IMR-90 (cell line): ENCODE measurements at regions not wholly inside any gene's neighbourhood (a gene's known extent, or its start where the extent isn't known, plus 50 kb on each side); places are given as distances from the start of the nearest gene placed in this dataset.

Source experiments
- ATAC-seq: fragments of 200-7000 bp; cut with Tn5 transposase; 2 replicates; pipeline ENCODE4 v1.9.1; 2020; ENCODE audit warnings: low read depth, mild to moderate bottlenecking, moderate library complexity
- BruUV-seq: library from RNA; stranded (reverse); fragments of 400-500 nt; replicated peaks from 2 replicates; lab custom pipeline; 2021; lab: Mats Ljungman, UMichigan
- CTCF ChIA-PET: fragments of 300-600 bp; formaldehyde crosslinking; extraction: SDS; loops from one replicate; lab custom pipeline; 2021; ENCODE audit warnings: antibody characterized with exemption; lab: Yijun Ruan, JAX
- POLR2A ChIA-PET: fragments of 300-600 bp; sonication (Branson Sonifier 250); formaldehyde crosslinking; loops from one replicate; lab custom pipeline; 2022; ENCODE audit warnings: antibody characterized with exemption; ENCODE audit not compliant: unreplicated experiment; lab: Charles Lee
- DNase-seq: peaks from one replicate; pipeline ENCODE4 v3.0.0; 2013
- H2AFZ ChIP-seq: replicated peaks from 2 replicates; pipeline ENCODE3; 2013; ENCODE audit warnings: low read length, mild to moderate bottlenecking; ENCODE audit not compliant: poor library complexity
- H2AK5ac ChIP-seq: 2 replicates; pipeline ENCODE4 v1.6.1; 2013; ENCODE audit warnings: low read depth, low read length, inconsistent platforms
- H2AK9ac ChIP-seq: replicated peaks from 2 replicates; pipeline ENCODE3; 2013; ENCODE audit warnings: mild to moderate bottlenecking, low read depth, low read length, moderate library complexity; ENCODE audit not compliant: poor library complexity
- H2BK120ac ChIP-seq: 2 replicates; pipeline ENCODE4 v1.6.1; 2013; ENCODE audit warnings: low read depth, low read length, inconsistent platforms
- H2BK15ac ChIP-seq: 3 replicates; pipeline ENCODE4 v1.6.1; 2013; ENCODE audit warnings: low read depth, low read length, inconsistent platforms
- H2BK20ac ChIP-seq: 2 replicates; pipeline ENCODE4 v1.6.1; 2013; ENCODE audit warnings: low read depth, mild to moderate bottlenecking, inconsistent platforms, low read length, moderate library complexity
- H2BK5ac ChIP-seq: 2 replicates; pipeline ENCODE4 v1.6.1; 2013; ENCODE audit warnings: mild to moderate bottlenecking, low read depth, low read length, inconsistent platforms; ENCODE audit not compliant: poor library complexity, severe bottlenecking
- H3K14ac ChIP-seq: replicated peaks from 2 replicates; pipeline ENCODE4 v1.6.1; 2013; ENCODE audit warnings: low read depth, low read length, inconsistent platforms
- H3K18ac ChIP-seq: 2 replicates; pipeline ENCODE4 v1.6.1; 2013; ENCODE audit warnings: low read depth, low read length, control low read depth
- H3K23ac ChIP-seq: 2 replicates; pipeline ENCODE4 v1.6.1; 2013; ENCODE audit warnings: low read depth, low read length, inconsistent platforms
- H3K27ac ChIP-seq: 2 replicates; pipeline ENCODE4 v1.5.1; 2013; ENCODE audit warnings: mild to moderate bottlenecking, control low read depth, low read length; ENCODE audit not compliant: insufficient read depth
- H3K27me3 ChIP-seq: 2 replicates; pipeline ENCODE4 v1.6.1; 2013; ENCODE audit warnings: low read length; ENCODE audit not compliant: control insufficient read depth, insufficient read depth
- H3K36me3 ChIP-seq: 2 replicates; pipeline ENCODE4 v1.6.1; 2013; ENCODE audit warnings: low read length, mixed read lengths; ENCODE audit not compliant: control insufficient read depth, insufficient read depth
- H3K4ac ChIP-seq: 2 replicates; pipeline ENCODE4 v1.6.1; 2013; ENCODE audit warnings: low read depth, low read length, inconsistent platforms
- H3K4me1 ChIP-seq: 2 replicates; pipeline ENCODE4 v1.6.1; 2013; ENCODE audit warnings: low read length, mixed read lengths; ENCODE audit not compliant: control insufficient read depth, insufficient read depth
- H3K4me2 ChIP-seq: 2 replicates; pipeline ENCODE4 v1.6.1; 2013; ENCODE audit warnings: low read depth, mild to moderate bottlenecking, control low read depth, low read length, moderate library complexity
- H3K4me3 ChIP-seq: 2 replicates; pipeline ENCODE4 v1.5.1; 2013; ENCODE audit warnings: low read depth, mild to moderate bottlenecking, control low read depth, low read length, moderate library complexity; ENCODE audit not compliant: insufficient read depth
- H3K56ac ChIP-seq: 2 replicates; pipeline ENCODE4 v1.6.1; 2013; ENCODE audit warnings: low read length, inconsistent platforms; ENCODE audit not compliant: insufficient read depth; ENCODE audit errors: extremely low read depth
- H3K79me1 ChIP-seq, 2 experiments: 2 replicates each; pipeline ENCODE4 v1.6.1; 2013; ENCODE audit warnings: low read length in 2 of 2, inconsistent platforms in 1 of 2, low read depth in 1 of 2
- H3K9ac ChIP-seq: 2 replicates; pipeline ENCODE4 v1.6.1; 2013; ENCODE audit warnings: low read depth, low read length, control low read depth
- H3K9me1 ChIP-seq: 2 replicates; pipeline ENCODE4 v1.6.1; 2013; ENCODE audit warnings: low read length, inconsistent platforms; ENCODE audit not compliant: insufficient read depth
- H3K9me3 ChIP-seq: 2 replicates; pipeline ENCODE4 v1.6.1; 2013; ENCODE audit warnings: low read length; ENCODE audit not compliant: control insufficient read depth, insufficient read depth
- H4K20me1 ChIP-seq: 2 replicates; pipeline ENCODE4 v1.6.1; 2013; ENCODE audit warnings: low read length, inconsistent platforms; ENCODE audit not compliant: insufficient read depth
- H4K5ac ChIP-seq: 2 replicates; pipeline ENCODE4 v1.6.1; 2013; ENCODE audit warnings: mild to moderate bottlenecking, low read depth, low read length, control low read depth
- H4K8ac ChIP-seq, 2 experiments: 2 replicates each; pipeline ENCODE4 v1.6.1; 2013; ENCODE audit warnings: low read depth in 2 of 2, low read length in 2 of 2, control low read depth in 1 of 2, inconsistent platforms in 1 of 2
- H4K91ac ChIP-seq: 2 replicates; pipeline ENCODE4 v1.6.1; 2013; ENCODE audit warnings: low read depth, low read length, inconsistent platforms; ENCODE audit not compliant: insufficient read depth
- CEBPB ChIP-seq: IDR thresholded peaks from 2 replicates; pipeline ENCODE4 v1.6.1; 2012; ENCODE audit warnings: low read depth, low read length, improper control_type of control experiment
- CHD1 ChIP-seq: IDR thresholded peaks from 2 replicates; pipeline ENCODE4 v1.6.1; 2012; ENCODE audit warnings: low read depth, low read length, improper control_type of control experiment
- MAFK ChIP-seq: IDR thresholded peaks from 2 replicates; pipeline ENCODE4 v1.6.1; 2012; ENCODE audit warnings: low read depth, low read length, improper control_type of control experiment
- MAZ ChIP-seq: IDR thresholded peaks from 2 replicates; pipeline ENCODE4 v1.6.1; 2012; ENCODE audit warnings: low read depth, mild to moderate bottlenecking, low read length, improper control_type of control experiment, moderate library complexity, borderline replicate concordance
- MXI1 ChIP-seq: IDR thresholded peaks from 2 replicates; pipeline ENCODE4 v1.6.1; 2012; ENCODE audit warnings: low read depth, mild to moderate bottlenecking, low read length, moderate library complexity, borderline replicate concordance
- NFE2L2 ChIP-seq: fragments of 150-350 bp; IDR thresholded peaks from 2 replicates; pipeline ENCODE4 v1.6.1; 2016; ENCODE audit warnings: low read depth, mild to moderate bottlenecking, low read length
- RAD21 ChIP-seq: IDR thresholded peaks from 2 replicates; pipeline ENCODE4 v1.6.1; 2012; ENCODE audit warnings: low read length, improper control_type of control experiment
- RCOR1 ChIP-seq: IDR thresholded peaks from 2 replicates; pipeline ENCODE4 v1.6.1; 2012; ENCODE audit warnings: mild to moderate bottlenecking, low read length, improper control_type of control experiment; ENCODE audit not compliant: insufficient replicate concordance
- SMC3 ChIP-seq: fragments of 150-350 bp; IDR thresholded peaks from 2 replicates; pipeline ENCODE4 v1.6.1; 2016; ENCODE audit warnings: low read depth, mild to moderate bottlenecking, antibody characterized with exemption, low read length, moderate library complexity
- WGBS, 2 experiments: methylation state at CpG; one replicate each; pipeline versions ENCODE4 v1.1.5 to v1.1.7; 2013; ENCODE audit warnings: missing lambda C conversion rate in 2 of 2; ENCODE audit not compliant: insufficient read length in 1 of 2; ENCODE audit errors: extremely low coverage in 2 of 2; 5-methylcytosine and 5-hydroxymethylcytosine counted together
- dilution Hi-C: fragments of 300-500 bp; cut with HindIII; formaldehyde crosslinking; loops from one replicate; pipeline ENCODE4 v1.14.3; 2018; ENCODE audit warnings: low sequenced_read_pairs; ENCODE audit not compliant: unreplicated experiment
- in situ Hi-C: fragments of 300-500 bp; cut with MboI; formaldehyde crosslinking; loops from 3 replicates; pipeline ENCODE4 v1.14.3; 2019; ENCODE audit warnings: low sequenced_read_pairs, inconsistent platforms, mixed read lengths
- intact Hi-C: fragments of 100-400 bp; cut with micrococcal nuclease; formaldehyde crosslinking; loops from 2 replicates; pipeline ENCODE4 v1.10.0; 2022
- TF ChIP-seq, protein P1 (sequence below): fragments of 150-350 bp; IDR thresholded peaks from 2 replicates; pipeline ENCODE4 v1.6.1; 2016; ENCODE audit warnings: low read depth, mild to moderate bottlenecking, low read length, moderate library complexity, borderline replicate concordance
- TF ChIP-seq, protein P2 (sequence below): fragments of 150-350 bp; IDR thresholded peaks from 2 replicates; pipeline ENCODE4 v1.6.1; 2017; ENCODE audit warnings: mild to moderate bottlenecking, antibody characterized with exemption, low read length, low read depth
- TF ChIP-seq, protein P3 (sequence below): conservative IDR thresholded peaks from 2 replicates; pipeline ENCODE4 v1.5.1; 2012; ENCODE audit warnings: mild to moderate bottlenecking, low read depth, low read length, improper control_type of control experiment

DNA sequence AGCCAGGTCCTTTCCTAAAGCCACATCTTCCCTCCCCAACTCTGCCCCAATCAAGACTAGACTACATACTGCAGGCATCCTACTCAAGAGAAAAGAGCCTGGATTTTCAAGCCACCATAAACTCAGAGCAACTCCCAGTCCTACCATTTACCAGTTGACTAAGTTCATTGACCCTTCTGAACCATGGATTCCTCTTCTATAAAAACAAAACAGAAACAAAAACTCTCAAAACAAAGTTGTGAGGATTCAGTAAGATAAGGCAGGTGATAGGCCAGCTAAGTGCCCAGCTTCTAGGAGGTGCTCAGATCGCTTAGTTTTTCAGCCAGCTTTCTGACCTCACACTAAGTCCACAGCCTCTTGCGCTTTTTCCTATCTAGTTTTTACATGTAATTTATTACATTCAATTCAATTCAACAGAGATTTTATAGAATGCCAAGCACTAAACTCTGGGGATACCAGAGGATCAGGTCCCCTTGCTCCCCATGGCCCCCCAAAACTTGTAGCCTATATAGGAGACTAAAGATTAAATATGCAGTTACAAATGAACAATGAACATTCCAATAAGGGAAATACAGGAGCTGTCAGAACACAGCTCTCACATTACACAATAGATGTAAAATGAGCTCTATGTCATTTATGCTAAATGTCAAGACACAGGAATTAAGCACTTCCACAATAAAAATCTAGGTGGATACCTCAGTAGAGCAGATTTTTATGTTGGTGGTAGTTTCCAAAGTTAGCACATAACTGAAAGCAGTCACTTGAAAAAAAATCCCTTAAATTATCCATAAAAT lies 104.5 kb upstream of the EGLN3 start:
- CTCF ChIA-PET, result interaction anchor here (0.7 kb wide), 1 partner anchor 9 kb away, joined by 4 read pairs; no protein-coding TSS in a partner anchor
- dilution Hi-C loops, result no loop called here
- Histone ChIP-seq H3K9ac (no peak overlapping the region), H3K4ac (no peak overlapping the region), H3K23ac (no peak overlapping the region), H3K18ac (no peak overlapping the region), H4K91ac (no peak overlapping the region), H2AK5ac (no peak overlapping the region), H3K36me3 (no peaks in the 10 kb centered on the region), H2AK9ac (no peak overlapping the region), H4K5ac (no peak overlapping the region), H3K56ac (no peak overlapping the region), H3K27ac (no peak overlapping the region), H3K14ac (no peak overlapping the region), H2BK5ac (no peak overlapping the region), H3K79me1 (no peaks in the 10 kb centered on the region), H3K9me3 (no peaks in the 10 kb centered on the region), H3K4me1 (0 out of 2 replicates have a peak, but pooled peaks cover 3% of the 10 kb centered on the region), H3K4me2 (no peak overlapping the region), H3K4me3 (no peak overlapping the region), H2AFZ (no peak overlapping the region), H4K20me1 (no peaks in the 10 kb centered on the region), H2BK120ac (no peak overlapping the region), H2BK20ac (no peak overlapping the region), H2BK15ac (no peak overlapping the region), H3K27me3 (no peaks in the 10 kb centered on the region; the same call in 1 of the 2 replicates), H3K9me1 (no peaks in the 10 kb centered on the region), H4K8ac (no peak overlapping the region)
- whole genome bisulfite sequencing, 2 experiments, result 60% methylated on average over 1 of the region's 2 CpGs; no CpG with 5 or more reads in 1 of the 2 experiments
- TF ChIP-seq RCOR1 (no peak), RAD21 (no peak), MAFK (no peak), NFE2L2 (no peak), CEBPB (no peak), SMC3 (no peak), MAZ (no peak), MXI1 (no peak), CHD1 (no peak)
- TF ChIP-seq, protein P1, sequence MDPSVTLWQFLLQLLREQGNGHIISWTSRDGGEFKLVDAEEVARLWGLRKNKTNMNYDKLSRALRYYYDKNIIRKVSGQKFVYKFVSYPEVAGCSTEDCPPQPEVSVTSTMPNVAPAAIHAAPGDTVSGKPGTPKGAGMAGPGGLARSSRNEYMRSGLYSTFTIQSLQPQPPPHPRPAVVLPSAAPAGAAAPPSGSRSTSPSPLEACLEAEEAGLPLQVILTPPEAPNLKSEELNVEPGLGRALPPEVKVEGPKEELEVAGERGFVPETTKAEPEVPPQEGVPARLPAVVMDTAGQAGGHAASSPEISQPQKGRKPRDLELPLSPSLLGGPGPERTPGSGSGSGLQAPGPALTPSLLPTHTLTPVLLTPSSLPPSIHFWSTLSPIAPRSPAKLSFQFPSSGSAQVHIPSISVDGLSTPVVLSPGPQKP, result no peak
- TF ChIP-seq, protein P2, sequence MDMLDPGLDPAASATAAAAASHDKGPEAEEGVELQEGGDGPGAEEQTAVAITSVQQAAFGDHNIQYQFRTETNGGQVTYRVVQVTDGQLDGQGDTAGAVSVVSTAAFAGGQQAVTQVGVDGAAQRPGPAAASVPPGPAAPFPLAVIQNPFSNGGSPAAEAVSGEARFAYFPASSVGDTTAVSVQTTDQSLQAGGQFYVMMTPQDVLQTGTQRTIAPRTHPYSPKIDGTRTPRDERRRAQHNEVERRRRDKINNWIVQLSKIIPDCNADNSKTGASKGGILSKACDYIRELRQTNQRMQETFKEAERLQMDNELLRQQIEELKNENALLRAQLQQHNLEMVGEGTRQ, result no peak
- TF ChIP-seq, protein P3, sequence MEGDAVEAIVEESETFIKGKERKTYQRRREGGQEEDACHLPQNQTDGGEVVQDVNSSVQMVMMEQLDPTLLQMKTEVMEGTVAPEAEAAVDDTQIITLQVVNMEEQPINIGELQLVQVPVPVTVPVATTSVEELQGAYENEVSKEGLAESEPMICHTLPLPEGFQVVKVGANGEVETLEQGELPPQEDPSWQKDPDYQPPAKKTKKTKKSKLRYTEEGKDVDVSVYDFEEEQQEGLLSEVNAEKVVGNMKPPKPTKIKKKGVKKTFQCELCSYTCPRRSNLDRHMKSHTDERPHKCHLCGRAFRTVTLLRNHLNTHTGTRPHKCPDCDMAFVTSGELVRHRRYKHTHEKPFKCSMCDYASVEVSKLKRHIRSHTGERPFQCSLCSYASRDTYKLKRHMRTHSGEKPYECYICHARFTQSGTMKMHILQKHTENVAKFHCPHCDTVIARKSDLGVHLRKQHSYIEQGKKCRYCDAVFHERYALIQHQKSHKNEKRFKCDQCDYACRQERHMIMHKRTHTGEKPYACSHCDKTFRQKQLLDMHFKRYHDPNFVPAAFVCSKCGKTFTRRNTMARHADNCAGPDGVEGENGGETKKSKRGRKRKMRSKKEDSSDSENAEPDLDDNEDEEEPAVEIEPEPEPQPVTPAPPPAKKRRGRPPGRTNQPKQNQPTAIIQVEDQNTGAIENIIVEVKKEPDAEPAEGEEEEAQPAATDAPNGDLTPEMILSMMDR, result no peak
- POLR2A ChIA-PET, result no interaction called here
- ATAC-seq (no peak), DNase-seq (no peak)
- BruUV-seq, result no TSS peak
- in situ Hi-C loops, result no loop called here
- intact Hi-C loops, result no loop called here
